ENCODE measurements at regions not wholly inside any gene's neighbourhood (a gene's known extent, or its start where the extent isn't known, plus 50 kb on each side); places are given as distances from the start of the nearest gene placed in this dataset.
A peak's percentile ranks its signal among the peaks of the same experiment; 100 is the strongest.

DNA sequence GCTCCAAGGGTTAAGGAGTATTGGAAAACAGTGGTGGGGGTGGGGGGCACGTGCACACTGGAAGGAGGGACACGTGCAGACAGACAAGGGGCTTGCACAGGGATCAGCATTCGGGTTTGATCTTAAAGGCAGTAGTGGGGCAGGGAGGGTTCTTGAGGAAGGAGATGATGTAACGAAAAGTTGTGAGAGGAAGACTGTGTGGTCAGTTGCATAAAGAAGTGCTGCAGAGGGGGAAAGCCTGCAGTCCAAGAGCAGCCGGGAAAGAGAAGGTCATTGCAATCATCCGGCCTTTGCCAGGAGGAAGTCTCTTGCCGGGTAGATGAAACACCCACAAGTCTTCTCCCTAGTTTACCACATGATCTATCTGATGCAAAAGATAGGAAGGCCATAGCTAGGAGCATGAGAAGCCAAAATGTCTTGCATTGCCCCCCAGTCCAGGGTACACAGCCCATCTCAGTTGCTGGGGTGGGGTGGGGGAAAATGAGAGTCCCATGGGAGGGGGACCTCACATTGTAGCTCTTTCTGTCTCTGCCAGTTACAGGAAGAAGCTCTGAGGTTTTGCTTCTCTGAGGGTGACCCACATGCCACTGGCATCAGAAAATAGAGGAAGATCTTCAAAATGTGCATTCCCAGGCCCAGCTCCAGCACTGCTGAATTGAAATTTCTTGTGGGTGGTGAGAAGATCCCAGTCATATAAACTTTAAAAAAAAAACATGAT lies 202.5 kb upstream of the RAB4A start:
- no peak for DNase-seq

DNA sequence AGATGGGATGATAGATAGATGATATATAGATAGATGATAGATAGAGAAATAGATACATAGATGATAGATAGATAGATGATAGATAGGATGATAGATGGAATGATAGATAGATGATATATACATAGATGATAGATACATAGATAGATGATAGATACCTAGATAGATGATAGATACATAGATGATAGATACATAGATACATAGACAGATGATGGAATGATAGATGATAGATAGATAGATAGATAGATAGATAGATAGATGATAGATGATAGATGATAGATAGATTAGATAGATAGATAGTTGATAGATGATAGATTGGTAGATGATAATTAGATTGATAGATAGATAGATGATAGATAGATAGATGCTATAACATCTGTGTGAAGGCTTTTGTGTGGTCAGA lies 201.7 kb upstream of the RAB4A start:
- no peak for DNase-seq

DNA sequence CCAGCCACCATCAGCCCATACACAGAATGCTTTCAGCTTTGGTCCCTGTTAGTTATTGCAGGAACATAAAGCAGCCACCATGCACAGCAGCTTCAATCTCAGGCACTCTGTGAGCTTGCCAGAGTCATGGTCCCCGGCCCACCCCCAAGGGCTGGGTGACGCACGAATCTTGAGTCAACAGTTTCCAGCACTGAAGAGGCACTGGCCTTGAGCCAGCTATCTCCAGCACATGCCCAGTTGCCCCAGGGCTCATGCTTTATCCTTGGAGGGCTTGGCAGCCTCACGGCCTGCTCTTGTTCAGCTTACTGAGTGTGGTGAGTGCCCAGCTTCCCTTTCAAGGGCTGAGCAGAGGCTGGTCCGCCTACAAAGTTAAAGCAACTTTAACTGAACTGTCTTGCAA lies 200.7 kb upstream of the RAB4A start:
- DNase-seq: peak; percentile 98

DNA sequence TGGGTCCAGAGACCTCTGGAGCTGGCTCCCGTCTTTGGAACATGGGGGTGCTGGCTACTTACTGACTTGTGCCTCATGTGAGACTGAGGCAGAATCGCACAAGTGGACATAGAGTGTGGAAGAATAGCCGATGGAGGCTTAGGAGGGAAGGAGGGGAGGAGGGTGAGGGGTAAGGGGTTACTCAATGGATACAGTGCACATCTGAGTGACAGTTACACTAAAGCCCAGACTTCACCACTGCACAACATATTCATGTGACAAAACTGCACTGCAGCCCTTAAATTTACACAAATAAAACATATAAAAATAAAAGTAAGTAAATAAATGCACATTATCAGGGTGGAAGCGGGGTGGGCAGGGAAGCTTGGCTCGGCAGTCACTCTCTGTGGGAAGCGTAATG lies 197.7 kb upstream of the RAB4A start:
- no peak for DNase-seq

DNA sequence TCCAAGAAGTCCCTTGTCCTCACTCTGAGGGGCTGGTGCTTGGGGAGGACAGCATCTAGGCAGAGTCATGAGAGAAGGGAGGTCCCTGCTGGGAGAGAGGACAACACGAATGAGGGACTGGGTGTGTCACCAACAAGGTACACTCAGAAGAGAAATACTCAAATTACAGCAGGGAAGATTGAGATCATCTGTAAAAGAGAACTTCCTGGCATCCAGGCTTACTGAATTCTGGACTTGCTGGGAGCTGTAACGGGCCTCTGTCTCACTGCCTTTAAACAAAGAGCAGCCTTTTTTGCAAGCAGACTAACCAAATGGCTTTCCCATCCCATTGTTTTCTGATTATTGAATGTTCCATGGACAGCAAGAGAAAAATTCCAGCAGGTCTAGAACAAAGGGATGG lies 195.7 kb upstream of the RAB4A start:
- no peak for DNase-seq

DNA sequence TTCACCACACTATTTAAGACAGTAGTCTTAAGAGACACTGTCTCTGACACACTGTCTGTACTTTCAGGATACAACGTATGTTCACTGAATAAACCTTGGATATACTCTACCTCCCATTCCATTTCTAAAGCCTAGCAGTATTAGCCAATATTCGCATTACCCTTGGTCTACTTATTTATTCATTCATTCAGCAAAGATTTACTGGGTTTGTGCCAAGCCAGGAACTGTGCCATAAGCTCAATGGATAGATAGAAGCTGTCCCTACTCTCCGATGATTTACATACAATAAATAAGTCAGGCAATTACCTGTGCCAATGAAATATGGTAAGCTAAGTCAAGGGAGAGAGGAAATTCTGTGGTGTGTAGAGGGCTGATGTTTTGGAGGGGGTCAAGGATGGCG lies 195.2 kb upstream of the RAB4A start:
- DNase-seq: no peak

DNA sequence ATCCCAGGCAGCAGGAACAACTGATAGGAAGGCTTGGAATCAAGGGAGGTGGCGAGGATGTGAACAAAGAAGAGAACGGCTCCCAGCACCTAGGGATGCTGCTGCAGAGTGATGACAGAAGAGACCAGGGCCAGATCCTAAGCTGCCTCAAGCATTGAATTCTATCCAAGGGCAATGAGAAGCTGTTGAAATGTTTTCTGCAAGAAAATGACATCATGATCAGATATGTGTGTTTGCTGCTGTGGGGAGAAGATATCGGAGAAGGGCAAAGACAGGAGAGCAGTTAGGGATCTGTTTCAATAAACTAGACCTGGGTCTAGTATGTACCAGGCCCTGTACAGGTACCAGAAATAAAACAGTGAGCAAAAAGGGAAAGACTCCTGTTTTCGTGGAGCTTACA lies 194.7 kb upstream of the RAB4A start:
- DNase-seq: no peak

DNA sequence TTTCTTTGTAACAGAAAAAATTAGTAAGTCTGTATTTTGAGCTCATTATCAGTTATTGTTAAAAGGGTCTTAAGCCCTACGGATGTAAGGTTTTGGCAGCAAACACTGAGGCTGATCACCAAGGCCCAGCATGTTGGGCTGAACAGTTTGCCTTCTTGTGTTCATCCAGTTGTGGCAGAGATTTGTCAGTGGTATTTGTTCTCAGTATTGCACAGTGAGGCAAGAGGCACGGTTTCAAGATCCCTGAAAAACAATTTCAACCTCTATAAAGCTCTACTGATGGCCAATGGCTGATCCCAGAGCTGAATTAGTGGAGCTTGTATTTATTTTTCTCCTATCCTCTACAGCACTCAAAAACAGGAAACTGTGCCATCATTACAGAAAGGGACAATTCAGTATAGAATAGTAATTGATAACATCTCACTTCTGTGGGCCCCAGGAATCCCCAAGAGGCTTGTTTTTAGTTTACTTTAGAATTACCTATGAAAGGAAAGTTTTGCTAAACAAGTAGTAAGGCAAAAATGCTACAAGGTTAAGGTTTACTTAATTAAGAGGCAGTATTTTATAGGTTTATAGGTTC lies 191.8 kb upstream of the RAB4A start:
- no peak for DNase-seq

DNA sequence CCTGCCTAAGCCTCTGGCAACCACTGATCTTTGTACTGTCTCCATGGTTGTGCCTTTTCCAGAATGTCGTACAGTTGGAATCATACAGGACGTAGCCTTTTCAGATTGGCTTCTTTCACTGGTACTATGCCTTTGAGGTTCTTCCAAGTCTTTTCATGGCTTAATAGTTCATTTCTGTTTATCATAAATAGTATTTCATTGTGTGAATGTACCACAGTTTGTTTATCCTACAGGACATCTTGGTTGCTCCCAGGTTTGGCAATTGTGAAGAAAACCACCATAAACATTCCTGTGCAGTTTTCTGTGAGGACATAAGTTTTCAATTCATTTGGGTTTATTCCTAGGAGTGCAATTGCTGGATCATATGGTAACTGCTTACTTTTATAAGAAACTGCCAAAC lies 190.6 kb upstream of the RAB4A start:
- no peak for DNase-seq

DNA sequence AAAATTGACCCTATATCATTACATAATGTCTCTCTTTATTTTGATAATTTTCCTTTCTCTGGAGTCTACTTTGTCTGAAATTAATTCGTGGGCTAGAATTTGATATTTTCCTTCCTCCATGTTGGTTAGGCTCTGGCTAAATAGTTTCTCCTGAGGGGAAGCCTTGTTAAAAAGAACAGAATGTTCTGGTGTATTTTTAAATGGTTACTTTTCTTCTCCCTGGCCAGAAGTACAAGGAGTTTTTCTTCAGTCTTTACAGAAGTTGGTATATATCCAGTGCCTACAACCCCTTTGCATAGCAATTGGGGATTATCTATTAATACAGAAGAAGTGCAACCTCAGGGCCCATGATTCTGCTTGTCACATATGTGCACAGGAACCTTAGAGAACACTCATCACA lies 185.6 kb upstream of the RAB4A start:
- no peak for DNase-seq

DNA sequence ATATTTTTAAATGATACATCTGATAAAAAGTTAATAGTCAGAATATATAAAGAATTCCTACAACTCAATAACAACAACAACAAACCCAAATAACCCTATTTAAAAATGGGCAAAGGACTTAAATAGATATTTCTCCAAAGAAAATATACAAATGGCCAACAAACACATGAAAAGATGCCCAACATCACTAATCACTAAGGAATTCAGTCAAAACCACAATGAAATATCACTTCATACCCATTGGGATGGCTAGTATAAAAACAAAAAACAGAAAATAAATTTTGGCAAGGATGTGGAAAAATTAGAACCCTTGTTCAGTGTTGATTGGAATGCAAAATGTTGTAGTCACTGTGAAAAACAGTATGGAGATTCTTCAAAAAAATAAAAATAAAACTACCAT lies 184.8 kb upstream of the RAB4A start:
- DNase-seq: no peak

DNA sequence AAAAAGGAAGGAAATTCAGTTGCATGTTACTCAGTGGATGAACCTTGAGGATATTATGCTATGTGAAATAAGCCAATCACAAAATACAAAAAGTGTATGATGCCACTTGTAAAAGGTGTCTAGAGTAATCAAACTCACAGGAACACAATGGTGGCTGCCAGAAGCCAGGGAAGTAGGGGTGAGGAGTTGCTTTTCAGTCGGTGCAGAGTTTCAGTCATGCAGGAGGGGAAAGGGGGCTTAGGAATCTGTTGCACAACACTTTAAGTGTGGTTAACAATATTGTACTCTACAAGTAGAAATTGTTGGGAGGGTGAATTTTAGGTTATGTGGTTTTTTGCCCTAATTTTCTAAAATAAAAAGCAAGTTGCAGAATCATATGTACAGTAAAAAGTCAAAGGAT lies 184.2 kb upstream of the RAB4A start:
- no peak for DNase-seq

DNA sequence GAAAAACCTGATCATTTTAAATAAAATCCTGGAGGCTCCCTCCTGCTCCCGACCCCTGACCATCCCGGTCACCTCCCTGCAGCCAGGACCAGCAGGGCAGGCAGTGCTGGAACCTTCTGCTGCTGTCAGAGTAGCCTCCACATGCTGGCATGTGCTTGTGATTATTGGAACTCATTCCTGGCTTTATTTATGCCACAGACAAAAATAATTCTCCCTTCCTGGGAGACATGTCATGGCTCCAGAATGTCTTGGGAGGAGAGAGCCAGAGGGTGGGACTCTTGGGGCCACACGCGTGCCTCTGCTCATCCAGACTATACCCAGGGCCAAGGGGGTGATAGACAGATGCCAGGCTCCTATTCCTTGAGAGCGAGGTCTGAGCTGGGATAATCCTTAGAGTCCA lies 183.6 kb upstream of the RAB4A start:
- no peak for DNase-seq

DNA sequence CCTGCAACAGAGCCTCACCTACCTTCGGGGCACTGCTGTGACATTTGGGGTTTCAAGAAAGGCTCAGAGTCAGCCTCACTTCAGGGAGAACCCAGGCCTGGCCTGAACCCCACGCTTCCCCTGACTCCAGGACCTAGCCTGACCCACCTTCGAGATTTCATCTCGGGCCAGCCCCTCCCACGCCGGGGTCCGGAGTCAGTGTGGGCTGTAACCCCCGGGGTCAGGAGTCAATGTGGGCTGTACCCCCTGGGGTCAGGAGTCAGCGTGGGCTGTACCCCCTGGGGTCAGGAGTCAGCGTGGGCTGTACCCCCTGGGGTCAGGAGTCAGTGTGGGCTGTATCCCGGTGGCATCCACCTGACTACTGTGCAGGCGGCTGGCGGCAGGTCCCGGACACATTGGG lies 183.0 kb upstream of the RAB4A start:
- no peak for DNase-seq

DNA sequence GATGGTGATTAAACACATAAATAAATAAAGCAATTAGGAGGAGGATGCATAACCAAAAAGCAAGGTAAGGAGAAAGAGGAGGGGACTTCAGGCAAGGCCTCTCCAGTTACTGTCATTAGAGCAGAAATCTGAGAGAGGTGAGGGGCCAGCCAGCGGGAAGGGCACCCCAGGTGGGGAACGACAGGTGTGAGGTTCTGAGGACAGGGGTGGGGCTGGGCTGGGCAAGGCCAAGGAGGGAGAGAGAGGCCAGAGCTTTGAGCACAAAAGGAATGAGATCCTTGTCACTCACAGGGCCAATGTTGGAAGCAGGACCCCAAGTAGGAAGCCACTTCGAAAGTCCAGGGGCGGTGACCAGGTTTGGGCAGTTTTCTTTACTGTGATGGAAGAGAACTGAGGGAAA lies 182.2 kb upstream of the RAB4A start:
- DNase-seq: no peak

DNA sequence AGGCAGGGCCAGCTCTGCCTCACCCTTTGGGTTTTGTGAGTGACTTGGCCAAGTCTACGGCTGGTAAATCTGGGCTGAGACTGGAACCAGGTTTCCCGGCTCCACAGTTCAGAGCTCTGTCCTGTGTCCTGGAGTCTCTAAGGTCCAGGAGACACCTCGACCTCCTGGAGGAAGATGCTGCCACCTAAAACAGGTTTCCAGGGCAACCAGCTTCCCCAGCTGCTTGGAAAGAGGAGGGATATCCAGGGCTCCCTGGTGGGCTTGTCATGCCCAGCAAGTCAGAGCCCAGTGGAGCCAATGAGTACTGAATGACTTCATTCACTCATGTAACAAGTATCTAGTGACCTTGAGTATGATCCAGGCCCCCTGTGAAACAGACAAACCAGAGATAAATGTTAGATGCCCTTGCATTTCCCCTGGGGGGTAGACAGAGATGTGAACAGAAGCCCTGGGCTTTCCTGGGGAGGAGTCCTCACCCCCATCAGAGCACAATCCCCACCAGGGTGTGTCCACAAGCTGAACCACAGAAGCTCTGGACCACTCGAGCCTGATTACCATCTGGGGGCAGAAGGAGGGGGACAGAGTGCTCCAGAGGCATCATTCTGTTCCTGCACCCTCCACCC lies 181.2 kb upstream of the RAB4A start:
- no peak for DNase-seq

DNA sequence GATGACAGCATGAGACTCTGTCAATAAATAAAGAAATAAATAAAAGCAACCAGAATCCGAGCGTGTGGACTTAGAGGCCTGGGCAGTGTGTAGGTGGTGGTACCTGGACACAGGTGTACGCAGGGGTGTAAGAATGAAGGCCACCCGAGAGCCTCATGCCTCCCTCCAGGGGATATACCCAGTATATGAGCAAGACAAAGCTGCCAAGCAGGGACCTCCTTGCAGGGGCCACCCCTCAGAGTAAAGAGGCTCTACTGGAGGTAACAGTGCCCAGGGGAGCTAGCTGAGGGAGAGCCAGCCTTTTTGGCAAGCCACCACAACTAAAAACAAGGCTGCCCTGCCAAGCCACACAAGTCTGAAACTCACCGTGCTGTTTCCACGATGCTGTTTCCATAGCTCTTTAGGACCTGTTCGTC lies 179.2 kb upstream of the RAB4A start:
- DNase-seq: no peak

DNA sequence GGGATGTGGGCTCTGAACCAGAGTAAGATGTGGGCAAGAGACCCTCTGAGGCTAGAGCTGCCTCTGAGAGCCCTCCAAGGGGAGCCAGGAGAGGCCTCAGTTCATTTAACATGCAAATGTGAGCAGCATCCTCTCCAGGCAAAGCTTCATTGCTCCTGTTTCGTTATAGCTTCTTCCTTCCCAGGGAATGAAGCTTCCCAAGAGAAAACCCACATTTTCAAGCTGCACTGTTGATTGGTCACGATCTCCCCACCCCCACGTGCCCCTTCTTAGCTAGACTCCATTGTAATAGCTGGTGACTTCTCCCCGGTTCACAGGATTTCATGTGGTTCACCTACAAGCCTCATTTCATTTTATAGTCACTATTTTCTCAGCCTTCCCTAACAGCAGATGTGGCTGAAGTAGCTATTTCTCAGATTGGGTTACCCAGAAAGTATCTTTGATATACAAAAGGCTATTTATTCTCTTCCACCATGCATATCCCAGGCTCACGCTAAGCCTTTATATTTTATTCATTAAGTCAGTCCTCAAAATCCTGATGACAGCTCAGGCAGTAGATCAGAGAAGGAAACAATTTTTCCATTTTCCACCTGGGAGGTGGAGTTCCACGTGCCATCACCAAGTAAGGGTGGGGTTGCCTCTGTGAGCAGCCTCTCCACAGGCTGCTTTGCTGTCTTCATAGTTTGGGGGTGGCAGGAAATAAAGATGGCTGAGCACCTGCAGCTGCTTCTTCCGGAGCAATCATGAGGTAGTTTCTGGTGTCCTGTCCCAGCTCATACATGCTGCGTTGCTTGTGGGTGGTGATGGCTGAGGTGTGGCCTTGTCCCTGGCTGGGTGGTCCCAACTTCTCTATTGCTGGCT lies 178.3 kb upstream of the RAB4A start:
- no peak for DNase-seq

DNA sequence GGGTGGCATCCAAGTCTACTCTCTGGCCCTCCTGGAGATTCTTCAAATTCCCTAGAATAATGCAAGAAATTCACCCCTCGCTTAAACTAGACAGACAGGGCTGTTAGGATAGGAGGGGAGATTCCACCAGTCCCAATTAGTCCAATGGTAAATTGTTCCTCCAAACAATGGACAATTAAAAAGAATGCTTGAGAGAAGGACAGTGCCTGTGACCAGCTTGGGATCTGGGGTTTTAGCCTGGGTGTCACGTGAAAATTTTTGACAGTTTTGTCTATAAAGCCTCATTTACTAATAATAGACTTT lies 177.7 kb upstream of the RAB4A start:
- DNase-seq: no peak

DNA sequence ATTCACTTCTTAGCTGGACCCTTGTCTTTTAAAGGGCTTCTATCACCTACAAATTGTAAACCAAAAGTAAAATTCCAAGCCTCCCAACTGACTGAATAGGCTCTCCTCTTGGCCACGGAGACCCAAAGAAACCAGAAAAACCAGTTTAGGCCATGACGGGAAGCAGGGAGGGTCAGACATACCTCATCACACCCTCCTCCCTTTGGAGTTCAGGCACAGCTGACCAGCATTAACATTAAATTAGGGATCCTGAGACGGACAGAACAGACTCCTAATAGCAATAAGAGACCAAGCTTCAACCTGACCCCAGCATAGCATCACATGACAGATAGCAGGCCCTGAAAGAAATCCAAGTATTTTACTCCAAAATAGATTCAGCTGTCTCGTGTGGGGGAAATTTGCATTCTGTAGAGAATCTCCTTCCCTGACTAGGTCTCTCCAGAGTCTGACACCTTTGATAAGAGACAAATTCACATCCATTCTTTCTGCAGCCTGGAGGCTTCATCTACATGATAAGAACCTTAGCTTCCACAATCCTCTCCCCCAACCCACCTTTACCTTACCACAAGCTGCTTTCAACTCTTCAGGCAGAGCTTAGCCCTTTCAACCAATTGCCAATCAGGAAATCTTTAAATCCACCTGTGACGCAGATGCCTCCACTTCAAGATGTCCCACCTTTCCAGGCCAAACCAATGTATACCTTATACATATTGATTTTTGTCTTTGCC lies 177.1 kb upstream of the RAB4A start:
- DNase-seq: no peak

DNA sequence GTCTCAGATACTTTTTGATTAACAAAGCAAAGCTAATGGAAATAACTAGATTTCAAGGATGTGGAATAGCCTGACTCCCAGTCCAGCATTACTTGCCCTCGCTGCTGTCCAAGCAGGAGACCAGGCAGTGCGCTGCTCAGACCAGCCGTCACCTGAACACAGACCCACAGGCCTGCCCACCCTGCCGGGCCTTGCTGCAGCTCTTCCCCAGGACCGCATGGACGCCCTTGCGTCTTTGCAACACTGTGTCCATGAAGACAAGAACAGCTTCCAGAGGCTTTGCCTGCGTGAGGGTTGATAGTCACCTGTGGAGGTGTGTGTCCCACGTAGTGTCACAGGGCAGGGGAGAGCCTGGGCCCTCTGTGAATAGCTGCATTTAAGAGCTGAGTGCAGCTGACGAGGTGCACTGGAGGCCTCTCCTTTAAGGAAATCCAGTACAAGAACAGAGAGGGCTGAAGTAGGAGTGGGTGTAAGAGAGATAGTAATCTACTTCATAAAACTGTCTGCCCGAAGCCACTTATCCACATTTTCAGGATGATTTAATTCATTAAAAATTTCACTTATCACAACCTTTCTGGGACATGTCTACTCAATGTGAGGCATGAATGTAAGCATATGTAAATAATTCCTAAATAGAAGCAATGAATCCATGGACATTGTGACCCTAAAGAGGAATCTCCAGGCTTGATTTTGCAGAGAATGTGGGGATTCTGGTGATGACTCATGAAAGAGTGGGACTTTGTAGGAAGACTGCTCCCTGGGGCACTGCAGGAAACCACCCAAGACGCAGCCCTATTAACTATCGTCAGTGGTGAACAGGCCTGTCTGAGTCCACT lies 176.2 kb upstream of the RAB4A start:
- DNase-seq: no peak

DNA sequence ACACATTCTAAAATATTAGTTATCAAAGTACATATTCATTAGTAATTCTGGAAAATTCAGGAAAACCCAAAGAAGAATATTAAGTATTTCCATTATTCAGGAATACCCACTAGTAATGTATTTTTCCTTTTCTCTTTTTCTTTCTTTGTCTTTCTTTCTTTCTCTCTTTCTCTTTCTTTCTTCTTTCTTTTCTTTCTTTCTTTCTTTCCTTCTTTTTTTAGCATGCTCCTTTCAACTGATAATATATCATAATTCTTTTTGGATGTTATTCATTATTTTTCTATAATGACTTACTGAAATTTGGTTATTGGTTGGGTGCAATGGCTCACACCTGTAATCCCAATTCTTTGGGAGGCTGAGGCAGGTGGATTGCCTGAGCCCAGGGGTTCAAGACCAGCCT lies 175.6 kb upstream of the RAB4A start:
- no peak for DNase-seq
